OCI-LY3 (cell line): ENCODE measurements at regions not wholly inside any gene's neighbourhood (a gene's known extent, or its start where the extent isn't known, plus 50 kb on each side); places are given as distances from the start of the nearest gene placed in this dataset.

Source experiments
- H2AFZ ChIP-seq: fragments of 200-600, 300-600 bp; shearing (Covaris generic); 2 replicates; pipeline ENCODE4 v1.6.0; 2014; ENCODE audit warnings: antibody characterized with exemption, low read depth, low read length
- H3K27ac ChIP-seq: fragments of 200-600, 300-600 bp; sonication (generic); 2 replicates; pipeline ENCODE4 v1.5.1; 2014; ENCODE audit warnings: mild to moderate bottlenecking, low read length, moderate library complexity, mixed read lengths
- H3K27me3 ChIP-seq: fragments of 200-600, 300-600 bp; sonication (generic); 2 replicates; pipeline ENCODE4 v1.6.1; 2014; ENCODE audit warnings: low read depth, low read length, mixed read lengths
- H3K36me3 ChIP-seq: fragments of 200-600, 300-600 bp; sonication (generic); replicated peaks from 2 replicates; pipeline ENCODE3; 2014; ENCODE audit warnings: low read depth, low read length, mixed read lengths
- H3K4me1 ChIP-seq: fragments of 300-600, 200-600 bp; sonication (generic); 2 replicates; pipeline ENCODE4 v1.6.1; 2014; ENCODE audit warnings: low read length, mixed read lengths
- H3K4me2 ChIP-seq: fragments of 200-600, 300-600 bp; sonication (generic); 2 replicates; pipeline ENCODE4 v1.6.1; 2014; ENCODE audit warnings: low read length, mixed read lengths
- H3K4me3 ChIP-seq: fragments of 300-600, 200-600 bp; sonication (generic); 2 replicates; pipeline ENCODE4 v1.5.1; 2014; ENCODE audit warnings: antibody characterized with exemption, mild to moderate bottlenecking, low read length, moderate library complexity
- H3K79me2 ChIP-seq: fragments of 300-600, 200-600 bp; shearing (Covaris generic); 2 replicates; pipeline ENCODE4 v1.6.1; 2014; ENCODE audit warnings: mild to moderate bottlenecking, low read length, mixed read lengths
- H3K9ac ChIP-seq: fragments of 300-600, 200-600 bp; shearing (Covaris generic); 2 replicates; pipeline ENCODE4 v1.6.0; 2014; ENCODE audit warnings: mild to moderate bottlenecking, low read length, moderate library complexity
- H3K9me3 ChIP-seq: fragments of 200-600, 300-600 bp; shearing (Covaris generic); 2 replicates; pipeline ENCODE4 v1.6.1; 2014; ENCODE audit warnings: low read length, mixed read lengths; ENCODE audit not compliant: insufficient read depth
- H4K20me1 ChIP-seq: fragments of 200-600, 300-600 bp; sonication (generic); 2 replicates; pipeline ENCODE4 v1.6.1; 2016; ENCODE audit warnings: low read length, mixed read lengths; ENCODE audit not compliant: insufficient read depth
- CTCF ChIP-seq: fragments of 200-600, 300-600 bp; sonication (generic); IDR thresholded peaks from 2 replicates; pipeline ENCODE4 v1.5.1; 2014; ENCODE audit warnings: antibody characterized with exemption, low read length, low read depth
- EZH2phosphoT487 ChIP-seq: fragments of 200-600 bp; shearing (Covaris generic); IDR thresholded peaks from 2 replicates; pipeline ENCODE4 v1.6.1; 2018; ENCODE audit warnings: antibody characterized with exemption, mixed run types, low read depth

GRCh38 chr2:235350234-235350633, 143.6 kb upstream of the AGAP1 start:
- Histone ChIP-seq H3K9me3 (no peaks in the 10 kb centered on the region), H3K9ac (no peak overlapping the region), H3K27me3 (no peaks in the 10 kb centered on the region), H3K79me2 (no peaks in the 10 kb centered on the region), H3K36me3 (no peaks in the 10 kb centered on the region), H3K27ac (no peak overlapping the region), H4K20me1 (no peaks in the 10 kb centered on the region), H2AFZ (no peak overlapping the region), H3K4me1 (no peaks in the 10 kb centered on the region), H3K4me3 (no peak overlapping the region), H3K4me2 (no peak overlapping the region)
- TF ChIP-seq CTCF: no peak
- TF ChIP-seq EZH2phosphoT487: no peak

DNA sequence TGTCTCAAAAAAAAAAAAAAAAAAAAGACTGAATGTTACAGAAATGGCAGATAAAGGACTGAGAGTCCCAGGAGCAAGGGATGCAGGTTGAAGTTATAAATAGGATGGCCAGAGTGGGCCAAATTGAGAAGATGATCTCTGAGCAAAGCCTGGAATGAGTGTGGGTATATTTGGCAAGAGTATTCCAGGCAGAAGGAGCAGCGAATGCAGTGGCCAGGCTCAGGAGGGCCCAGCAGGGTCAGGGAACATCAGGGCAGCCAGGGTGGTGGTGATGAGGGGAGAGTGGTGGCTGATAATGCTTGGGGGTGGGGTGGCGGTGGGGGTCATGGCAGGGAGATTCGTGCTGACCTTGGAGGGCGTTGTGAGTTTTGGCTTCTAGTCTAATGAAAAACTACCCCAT, 141.3 kb upstream of the AGAP1 start:
- no peak for TF ChIP-seq EZH2phosphoT487
- TF ChIP-seq CTCF: no peak
- no peaks in the 10 kb centered on the region for H3K27me3 ChIP-seq

DNA sequence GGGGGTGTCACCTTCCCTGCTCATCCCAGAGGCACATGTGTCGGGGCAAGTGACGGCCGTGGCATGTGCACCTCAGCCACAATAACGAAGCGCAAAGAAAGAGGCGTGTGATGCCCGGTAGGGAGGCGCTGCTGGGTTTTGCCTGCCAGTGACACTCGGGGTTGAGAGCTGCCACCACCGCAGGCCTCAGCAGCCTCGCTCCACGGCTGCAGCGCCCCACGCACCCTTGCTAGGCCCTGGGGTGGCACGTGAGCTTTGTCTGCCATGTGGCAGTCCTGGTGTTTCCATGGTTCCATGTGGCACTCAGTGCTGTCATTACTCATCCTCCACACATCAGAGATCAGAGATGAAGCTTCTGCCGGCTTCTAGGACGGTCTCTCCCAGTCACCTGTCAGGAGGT, 136.0 kb upstream of the AGAP1 start:
- no peaks in the 10 kb centered on the region for H4K20me1 ChIP-seq
- no peaks in the 10 kb centered on the region for H3K4me1 ChIP-seq
- TF ChIP-seq EZH2phosphoT487 (no peak), CTCF (no peak)
- H3K4me3 ChIP-seq: no peak overlapping the region
- no peak overlapping the region for H3K27ac ChIP-seq
- H3K27me3 ChIP-seq: no peaks in the 10 kb centered on the region
- H3K36me3 ChIP-seq: no peaks in the 10 kb centered on the region
- no peak overlapping the region for H3K9ac ChIP-seq
- no peaks in the 10 kb centered on the region for H3K9me3 ChIP-seq
- H3K79me2 ChIP-seq: no peaks in the 10 kb centered on the region
- H2AFZ ChIP-seq: no peak overlapping the region
- H3K4me2 ChIP-seq: no peak overlapping the region

More for the DNA sequence above, 141.3 kb upstream of the AGAP1 start:
- H3K4me2 ChIP-seq: no peak overlapping the region
- no peak overlapping the region for H3K9ac ChIP-seq
- no peaks in the 10 kb centered on the region for H3K4me1 ChIP-seq
- no peak overlapping the region for H3K4me3 ChIP-seq
- no peaks in the 10 kb centered on the region for H4K20me1 ChIP-seq
- H2AFZ ChIP-seq: no peak overlapping the region
- H3K36me3 ChIP-seq: no peaks in the 10 kb centered on the region
- H3K27ac ChIP-seq: no peak overlapping the region
- H3K9me3 ChIP-seq: no peaks in the 10 kb centered on the region
- H3K79me2 ChIP-seq: no peaks in the 10 kb centered on the region

GRCh38 chr2:235358981-235359471, 134.8 kb upstream of the AGAP1 start:
- Histone ChIP-seq H3K27ac (no peak overlapping the region), H3K4me2 (no peak overlapping the region), H3K4me3 (no peak overlapping the region), H3K9ac (no peak overlapping the region), H3K9me3 (no peaks in the 10 kb centered on the region), H3K79me2 (no peaks in the 10 kb centered on the region), H3K36me3 (no peaks in the 10 kb centered on the region), H3K27me3 (no peaks in the 10 kb centered on the region), H3K4me1 (no peaks in the 10 kb centered on the region), H4K20me1 (no peaks in the 10 kb centered on the region), H2AFZ (no peak overlapping the region)
- no peak for TF ChIP-seq CTCF
- no peak for TF ChIP-seq EZH2phosphoT487
